ENCODE measurements at regions not wholly inside any gene's neighbourhood (a gene's known extent, or its start where the extent isn't known, plus 50 kb on each side); places are given as distances from the start of the nearest gene placed in this dataset.

DNA sequence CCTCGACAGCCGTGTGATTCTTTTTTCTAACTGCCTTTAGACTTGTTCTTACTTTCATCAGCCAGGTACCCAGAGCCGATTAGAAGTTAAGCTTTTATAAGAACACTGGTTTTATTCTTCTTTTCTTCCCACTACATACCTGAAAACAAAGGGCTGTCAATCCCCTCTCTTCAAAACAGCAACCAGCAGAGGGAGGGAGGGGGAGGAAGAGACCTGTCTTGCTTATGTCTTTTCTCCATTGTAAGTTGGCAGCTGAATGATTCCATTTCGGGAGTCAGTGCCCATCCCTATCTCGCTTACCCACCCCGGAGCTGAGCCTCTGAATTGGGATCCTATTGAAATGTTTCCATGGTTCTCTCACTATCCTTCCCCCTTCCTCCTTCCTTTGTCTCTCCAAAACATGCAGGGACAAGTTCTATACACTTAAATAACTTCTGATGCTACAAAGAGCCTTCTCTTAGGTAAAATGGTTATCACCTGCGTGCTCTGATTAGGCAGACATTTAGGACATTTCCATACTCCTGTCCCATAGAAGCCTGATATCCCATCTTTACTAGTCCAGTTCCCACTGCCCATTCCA, 83.9 kb upstream of the WWC1 start:
- no peaks in the 10 kb centered on the region for H3K27me3 Mint-ChIP-seq
- no peak for ATAC-seq
- H3K27ac Mint-ChIP-seq: no peak overlapping the region
- no peaks in the 10 kb centered on the region for H3K36me3 Mint-ChIP-seq
- no peaks in the 10 kb centered on the region for H3K4me1 Mint-ChIP-seq
- H3K4me3 Mint-ChIP-seq: no peak overlapping the region
- no peaks in the 10 kb centered on the region for H3K9me3 Mint-ChIP-seq

- ATAC-seq: no peak
- H3K4me3 Mint-ChIP-seq: no peak overlapping the region
- H3K4me1 Mint-ChIP-seq: no peaks in the 10 kb centered on the region
- no peaks in the 10 kb centered on the region for H3K27me3 Mint-ChIP-seq
- H3K27ac Mint-ChIP-seq: no peak overlapping the region
- no peaks in the 10 kb centered on the region for H3K9me3 Mint-ChIP-seq
- no peaks in the 10 kb centered on the region for H3K36me3 Mint-ChIP-seq
These were observed 82.0 kb upstream of the WWC1 start for GRCh38 chr5:168209244-168209995.

DNA sequence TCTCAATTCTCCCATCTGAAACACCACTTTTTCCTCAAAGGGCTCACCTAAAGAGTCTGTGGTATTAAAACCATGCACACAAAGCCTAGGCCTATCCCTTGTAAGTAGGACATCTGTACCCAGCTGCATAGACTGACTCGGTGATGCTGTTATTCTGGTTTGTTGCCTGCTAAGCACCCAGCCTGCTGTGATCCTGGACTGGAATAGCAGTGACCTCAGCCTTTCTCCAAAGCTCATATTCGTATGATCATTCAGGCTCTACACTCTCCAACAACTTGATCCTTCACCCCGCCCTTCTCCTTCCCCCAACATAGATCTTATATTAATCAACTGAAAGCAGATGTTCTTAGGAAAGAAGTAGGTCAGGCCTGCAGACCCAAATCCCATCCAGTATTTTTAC, 81.4 kb upstream of the WWC1 start:
- no peak for ATAC-seq
- no peaks in the 10 kb centered on the region for H3K27me3 Mint-ChIP-seq
- H3K36me3 Mint-ChIP-seq: no peaks in the 10 kb centered on the region
- no peak overlapping the region for H3K27ac Mint-ChIP-seq
- H3K4me3 Mint-ChIP-seq: no peak overlapping the region
- H3K4me1 Mint-ChIP-seq: no peaks in the 10 kb centered on the region
- no peaks in the 10 kb centered on the region for H3K9me3 Mint-ChIP-seq

DNA sequence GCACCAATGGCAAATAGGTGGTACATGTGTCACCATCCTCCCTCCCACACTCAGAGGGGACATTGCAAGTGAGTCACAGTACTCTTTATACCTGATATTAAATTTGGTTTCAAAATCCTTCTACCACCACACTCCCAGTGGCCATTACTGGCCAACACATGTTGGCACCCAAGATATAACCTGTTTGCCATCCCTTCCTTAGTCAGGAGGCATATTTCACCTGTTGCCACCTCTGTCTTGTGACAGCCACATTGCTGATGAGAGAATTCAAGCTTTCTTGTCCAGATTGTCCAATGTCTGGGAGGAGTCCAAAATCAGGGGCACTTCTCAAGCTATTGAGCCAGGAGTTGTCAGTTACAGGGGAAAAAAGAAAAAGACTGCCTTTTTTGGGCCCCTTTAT, 80.2 kb upstream of the WWC1 start:
- Mint-ChIP-seq H3K4me1 (no peaks in the 10 kb centered on the region), H3K4me3 (no peak overlapping the region), H3K36me3 (no peaks in the 10 kb centered on the region), H3K9me3 (no peaks in the 10 kb centered on the region), H3K27me3 (no peaks in the 10 kb centered on the region), H3K27ac (no peak overlapping the region)
- ATAC-seq: no peak

DNA sequence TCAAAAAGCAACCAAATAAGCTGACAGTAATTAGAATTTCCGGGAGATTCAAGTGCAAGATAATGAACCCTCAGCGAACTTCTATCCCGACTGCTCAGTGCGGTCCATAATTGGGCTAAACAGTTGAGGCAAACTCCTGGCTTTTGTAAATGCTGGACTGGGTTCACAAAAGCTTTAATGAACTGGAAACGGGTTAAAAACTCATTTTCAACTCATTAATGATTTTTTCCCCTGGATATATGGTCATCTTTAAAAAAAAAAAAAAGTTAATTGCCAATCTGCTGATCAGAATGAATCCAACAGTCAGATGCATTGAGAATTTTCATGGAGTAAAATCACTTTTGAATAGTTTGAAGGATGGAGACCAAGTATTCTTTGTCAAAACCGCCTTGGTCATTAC, 79.5 kb upstream of the WWC1 start:
- H3K27ac Mint-ChIP-seq: no peak overlapping the region
- H3K4me1 Mint-ChIP-seq: no peaks in the 10 kb centered on the region
- no peak for ATAC-seq
- no peaks in the 10 kb centered on the region for H3K9me3 Mint-ChIP-seq
- H3K4me3 Mint-ChIP-seq: no peak overlapping the region
- no peaks in the 10 kb centered on the region for H3K27me3 Mint-ChIP-seq
- H3K36me3 Mint-ChIP-seq: no peaks in the 10 kb centered on the region

- no peaks in the 10 kb centered on the region for H3K36me3 Mint-ChIP-seq
- H3K27ac Mint-ChIP-seq: no peak overlapping the region
- H3K4me1 Mint-ChIP-seq: no peaks in the 10 kb centered on the region
- no peaks in the 10 kb centered on the region for H3K9me3 Mint-ChIP-seq
- no peak overlapping the region for H3K4me3 Mint-ChIP-seq
- ATAC-seq: no peak
- no peaks in the 10 kb centered on the region for H3K27me3 Mint-ChIP-seq
These were observed 77.4 kb upstream of the WWC1 start for GRCh38 chr5:168214071-168214470.

- no peaks in the 10 kb centered on the region for H3K27me3 Mint-ChIP-seq
- H3K4me3 Mint-ChIP-seq: no peak overlapping the region
- no peaks in the 10 kb centered on the region for H3K36me3 Mint-ChIP-seq
- no peak for ATAC-seq
- H3K27ac Mint-ChIP-seq: no peak overlapping the region
- no peaks in the 10 kb centered on the region for H3K4me1 Mint-ChIP-seq
- no peaks in the 10 kb centered on the region for H3K9me3 Mint-ChIP-seq
These were observed 76.6 kb upstream of the WWC1 start for GRCh38 chr5:168214886-168215285.

GRCh38 chr5:168215646-168216045, 75.8 kb upstream of the WWC1 start:
- Mint-ChIP-seq H3K36me3 (no peaks in the 10 kb centered on the region), H3K9me3 (no peaks in the 10 kb centered on the region), H3K4me1 (no peaks in the 10 kb centered on the region), H3K27ac (no peak overlapping the region), H3K4me3 (no peak overlapping the region), H3K27me3 (no peaks in the 10 kb centered on the region)
- no peak for ATAC-seq

- Mint-ChIP-seq H3K27ac (no peak overlapping the region), H3K4me3 (no peak overlapping the region), H3K4me1 (no peaks in the 10 kb centered on the region), H3K27me3 (no peaks in the 10 kb centered on the region), H3K36me3 (no peaks in the 10 kb centered on the region), H3K9me3 (no peaks in the 10 kb centered on the region)
- no peak for ATAC-seq
These were observed 74.5 kb upstream of the WWC1 start for GRCh38 chr5:168216989-168217388.

DNA sequence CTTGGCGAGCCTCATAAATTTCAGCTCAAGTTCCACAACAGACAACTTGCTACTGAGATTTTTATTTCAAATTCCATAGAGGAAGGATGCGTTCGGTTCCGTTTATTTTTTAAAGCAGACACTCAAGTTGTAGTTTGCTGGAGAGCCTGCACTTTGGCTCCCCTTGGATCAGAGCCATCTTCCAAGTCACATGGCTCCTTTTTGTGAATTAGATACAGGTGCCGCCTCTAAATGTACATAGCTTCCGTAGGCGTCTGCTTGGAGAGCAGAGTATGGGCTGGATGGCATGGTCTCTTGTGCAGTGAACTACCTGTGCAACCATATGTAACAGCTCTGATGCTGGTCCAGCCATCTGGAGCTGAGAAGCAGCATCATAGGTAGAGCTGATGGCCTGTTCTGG, 73.9 kb upstream of the WWC1 start:
- H3K4me1 Mint-ChIP-seq: no peaks in the 10 kb centered on the region
- no peaks in the 10 kb centered on the region for H3K27me3 Mint-ChIP-seq
- H3K9me3 Mint-ChIP-seq: no peaks in the 10 kb centered on the region
- ATAC-seq: no peak
- H3K4me3 Mint-ChIP-seq: no peak overlapping the region
- no peaks in the 10 kb centered on the region for H3K36me3 Mint-ChIP-seq
- no peak overlapping the region for H3K27ac Mint-ChIP-seq

- Mint-ChIP-seq H3K4me1 (no peaks in the 10 kb centered on the region), H3K4me3 (no peak overlapping the region), H3K9me3 (no peaks in the 10 kb centered on the region), H3K27me3 (no peaks in the 10 kb centered on the region), H3K27ac (no peak overlapping the region), H3K36me3 (no peaks in the 10 kb centered on the region)
- ATAC-seq: no peak
These were observed 72.7 kb upstream of the WWC1 start for GRCh38 chr5:168218746-168219145.

- no peaks in the 10 kb centered on the region for H3K36me3 Mint-ChIP-seq
- H3K9me3 Mint-ChIP-seq: no peaks in the 10 kb centered on the region
- ATAC-seq: peak; percentile 51
- H3K4me1 Mint-ChIP-seq: no peaks in the 10 kb centered on the region
- H3K27me3 Mint-ChIP-seq: peaks cover 6% of the 10 kb centered on the region
- H3K27ac Mint-ChIP-seq: no peak overlapping the region
- no peak overlapping the region for H3K4me3 Mint-ChIP-seq
These were observed 71.7 kb upstream of the WWC1 start for GRCh38 chr5:168219515-168220410.

DNA sequence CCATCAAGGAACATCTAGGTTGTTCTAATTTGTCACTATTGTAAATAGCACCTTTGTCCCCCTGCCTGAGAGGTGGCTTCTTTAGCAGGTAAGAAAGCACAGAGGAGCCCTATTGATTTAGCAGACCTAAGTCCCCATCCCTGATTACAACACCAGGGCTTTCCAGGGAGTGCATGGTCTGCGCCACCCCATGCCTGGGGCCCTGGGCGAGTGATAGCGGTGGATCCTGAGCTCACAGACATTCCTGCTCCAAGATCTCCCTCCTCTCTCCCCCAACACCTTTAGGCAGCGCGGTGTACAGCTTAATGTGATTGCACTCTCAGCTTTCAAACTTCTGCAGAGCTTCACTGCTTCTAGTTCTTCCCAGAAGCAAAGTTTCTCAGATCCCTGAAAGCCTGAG, 67.4 kb upstream of the WWC1 start:
- H3K4me1 Mint-ChIP-seq: no peaks in the 10 kb centered on the region
- H3K27me3 Mint-ChIP-seq: peaks cover 13% of the 10 kb centered on the region
- no peaks in the 10 kb centered on the region for H3K9me3 Mint-ChIP-seq
- no peaks in the 10 kb centered on the region for H3K36me3 Mint-ChIP-seq
- ATAC-seq: no peak
- H3K4me3 Mint-ChIP-seq: no peak overlapping the region
- H3K27ac Mint-ChIP-seq: no peak overlapping the region

DNA sequence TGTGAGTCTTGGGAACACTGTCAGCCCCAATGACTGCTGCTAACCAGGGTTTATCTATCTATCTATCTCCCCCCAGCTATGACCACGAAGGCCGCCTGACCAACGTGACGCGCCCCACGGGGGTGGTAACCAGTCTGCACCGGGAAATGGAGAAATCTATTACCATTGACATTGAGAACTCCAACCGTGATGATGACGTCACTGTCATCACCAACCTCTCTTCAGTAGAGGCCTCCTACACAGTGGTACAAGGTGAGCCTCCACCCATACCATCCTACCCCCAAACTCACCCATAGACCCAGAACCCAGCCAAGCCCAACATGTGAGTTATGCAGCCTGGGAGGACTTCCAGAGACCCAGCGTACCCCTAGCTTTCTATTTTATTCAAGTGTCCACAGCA, 65.4 kb upstream of the WWC1 start:
- no peak overlapping the region for H3K27ac Mint-ChIP-seq
- H3K4me3 Mint-ChIP-seq: no peak overlapping the region

GRCh38 chr5:168227001-168227400, 64.4 kb upstream of the WWC1 start:
- H3K4me3 Mint-ChIP-seq: no peak overlapping the region
- no peaks in the 10 kb centered on the region for H3K36me3 Mint-ChIP-seq
- no peak for ATAC-seq
- H3K27me3 Mint-ChIP-seq: peaks cover 21% of the 10 kb centered on the region
- H3K4me1 Mint-ChIP-seq: no peaks in the 10 kb centered on the region
- no peaks in the 10 kb centered on the region for H3K9me3 Mint-ChIP-seq
- H3K27ac Mint-ChIP-seq: no peak overlapping the region

More for the DNA sequence above, 65.4 kb upstream of the WWC1 start:
- no peak for ATAC-seq
- H3K27me3 Mint-ChIP-seq: peaks cover 19% of the 10 kb centered on the region
- H3K36me3 Mint-ChIP-seq: no peaks in the 10 kb centered on the region
- no peaks in the 10 kb centered on the region for H3K4me1 Mint-ChIP-seq
- H3K9me3 Mint-ChIP-seq: no peaks in the 10 kb centered on the region
